B cell (primary cell): ENCODE measurements at regions not wholly inside any gene's neighbourhood (a gene's known extent, or its start where the extent isn't known, plus 50 kb on each side); places are given as distances from the start of the nearest gene placed in this dataset.

Experiments
- ATAC-seq: fragments of 200-7000 bp; cut with Tn5 transposase; one replicate; pipeline ENCODE4 v1.10.0; 2021; ENCODE audit warnings: low read depth, mild to moderate bottlenecking, moderate number of reproducible peaks, moderate library complexity
- CTCF ChIA-PET: fragments of 350-600 bp; sonication (Branson Sonifier 250); formaldehyde crosslinking; loops from one replicate; lab custom pipeline; 2021; ENCODE audit warnings: antibody characterized with exemption, inconsistent platforms; lab: Charles Lee
- POLR2A ChIA-PET: fragments of 350-600 bp; sonication (Branson Sonifier 250); formaldehyde crosslinking; loops from one replicate; lab custom pipeline; 2021; ENCODE audit warnings: antibody characterized with exemption; lab: Charles Lee
- DNase-seq: peaks from one replicate; pipeline ENCODE4 v3.0.0; 2013
- H2AFZ ChIP-seq: 2 replicates; pipeline ENCODE4 v1.6.1; 2012; ENCODE audit warnings: mild to moderate bottlenecking, low read depth, low read length; ENCODE audit not compliant: insufficient read depth, poor library complexity, severe bottlenecking
- H3K27ac ChIP-seq, 2 donors: 1 replicate in 1 of 2; 2 replicates in 1 of 2; pipeline ENCODE4 v1.5.1; 2012 to 2013; ENCODE audit warnings: low read length in 2 of 2, mild to moderate bottlenecking in 2 of 2, moderate library complexity in 1 of 2
- H3K27me3 ChIP-seq, 4 experiments: fragments of 200-600 bp in 1 of 4; sonication (generic) in 1 of 4; replicated peaks in 1 of 4; 1 replicate in 2 of 4; 2 replicates in 2 of 4; pipeline versions ENCODE4 v1.6.1 to v1.7.0; 2013 to 2016; ENCODE audit warnings: low read length in 3 of 4, mild to moderate bottlenecking in 2 of 4, mixed read lengths in 1 of 4, moderate library complexity in 1 of 4; ENCODE audit not compliant: insufficient read depth in 4 of 4, control insufficient read depth in 3 of 4; ENCODE audit errors: control extremely low read depth in 1 of 4
- H3K36me3 ChIP-seq, 2 experiments: replicated peaks in 1 of 2; 1 replicate in 1 of 2; 2 replicates in 1 of 2; pipeline versions ENCODE4 v1.6.1 to v1.7.1; 2013; ENCODE audit warnings: low read length in 1 of 2; ENCODE audit not compliant: insufficient read depth in 2 of 2, control insufficient read depth in 1 of 2; ENCODE audit errors: control extremely low read depth in 1 of 2, extremely low read depth in 1 of 2
- H3K4me1 ChIP-seq, 2 donors: fragments of 200-600 bp in 1 of 2; sonication (generic) in 1 of 2; 1 replicate in 1 of 2; 2 replicates in 1 of 2; pipeline versions ENCODE4 v1.5.1 to v1.6.1; 2013 to 2017; ENCODE audit warnings: low read length in 2 of 2; ENCODE audit not compliant: control insufficient read depth in 2 of 2, insufficient read depth in 2 of 2
- H3K4me2 ChIP-seq: replicated peaks from 2 replicates; pipeline ENCODE3; 2012; ENCODE audit warnings: mild to moderate bottlenecking, low read depth, low read length; ENCODE audit not compliant: poor library complexity, severe bottlenecking
- H3K4me3 ChIP-seq, 5 experiments: fragments of 200-600 bp in 1 of 5; sonication (generic) in 1 of 5; 1 replicate in 3 of 5; 2 replicates in 2 of 5; pipeline versions ENCODE4 v1.5.1 to v1.7.0; 2011 to 2016; ENCODE audit warnings: low read length in 4 of 5, mild to moderate bottlenecking in 4 of 5, low read depth in 2 of 5, control low read depth in 1 of 5, moderate library complexity in 1 of 5; ENCODE audit not compliant: insufficient read depth in 1 of 5; ENCODE audit errors: control extremely low read depth in 1 of 5, extremely low read depth in 1 of 5
- H3K79me2 ChIP-seq: fragments of 200-600 bp; sonication (generic); one replicate; pipeline ENCODE4 v1.6.0; 2016; ENCODE audit warnings: low read length; ENCODE audit not compliant: control insufficient read depth, insufficient read depth
- H3K9ac ChIP-seq: fragments of 200-600 bp; sonication (generic); 2 replicates; pipeline ENCODE4 v1.6.1; 2017; ENCODE audit warnings: mild to moderate bottlenecking, low read length, moderate library complexity
- H3K9me3 ChIP-seq, 3 donors: one replicate each; pipeline versions ENCODE4 v1.6.1 to v1.7.1; 2013; ENCODE audit warnings: low read length in 2 of 3; ENCODE audit not compliant: control insufficient read depth in 2 of 3, insufficient read depth in 1 of 3; ENCODE audit errors: control extremely low read depth in 1 of 3
- H4K20me1 ChIP-seq: 2 replicates; pipeline ENCODE4 v1.6.0; 2012; ENCODE audit warnings: mild to moderate bottlenecking, low read length; ENCODE audit not compliant: insufficient read depth, control insufficient read depth, poor library complexity, severe bottlenecking
- H3K27ac Mint-ChIP-seq: one replicate; pipeline ENCODE4 v1.8.0; 2021; ENCODE audit warnings: mixed read lengths
- H3K27me3 Mint-ChIP-seq: one replicate; pipeline ENCODE4 v1.8.0; 2021; ENCODE audit warnings: mixed read lengths
- H3K4me1 Mint-ChIP-seq: one replicate; pipeline ENCODE4 v1.8.0; 2021; ENCODE audit warnings: mixed read lengths
- H3K4me3 Mint-ChIP-seq: one replicate; pipeline ENCODE4 v1.8.0; 2021; ENCODE audit warnings: mixed read lengths
- H3K9me3 Mint-ChIP-seq: one replicate; pipeline ENCODE4 v1.8.0; 2022; ENCODE audit warnings: mixed read lengths; ENCODE audit not compliant: insufficient read depth
- CTCF ChIP-seq: fragments of 200-600 bp; IDR thresholded peaks from one replicate; pipeline ENCODE4 v1.8.0; 2022; ENCODE audit warnings: antibody characterized with exemption, mild to moderate bottlenecking
- EZH2 ChIP-seq: IDR thresholded peaks from 2 replicates; pipeline ENCODE4 v1.6.1; 2012; ENCODE audit warnings: borderline replicate concordance, low read depth, mild to moderate bottlenecking, moderate library complexity, low read length; ENCODE audit not compliant: insufficient read depth, poor library complexity, severe bottlenecking
- WGBS: methylation state at CpG from one replicate; pipeline ENCODE4 v1.1.5; 2013; ENCODE audit warnings: missing lambda C conversion rate; ENCODE audit not compliant: insufficient coverage; 5-methylcytosine and 5-hydroxymethylcytosine counted together
- intact Hi-C: fragments of 100-400 bp; cut with micrococcal nuclease; formaldehyde crosslinking; loops from one replicate; pipeline ENCODE4 v1.10.0; 2022

- H3K4me1 Mint-ChIP-seq = no peaks in the 10 kb centered on the region
- H2AFZ ChIP-seq = no peak overlapping the region
- no peaks in the 10 kb centered on the region for H3K27me3 ChIP-seq
Observed at GRCh38 chr2:41020358-41020757, 568.5 kb upstream of the SLC8A1 start.

GRCh38 chr2:41024816-41025215 lies 572.9 kb upstream of the SLC8A1 start:
- WGBS = 100% methylated on average over 3 of the region's 3 CpGs
- Histone ChIP-seq H3K27me3 (no peaks in the 10 kb centered on the region), H2AFZ (no peak overlapping the region), H3K4me2 (no peak overlapping the region), H3K9ac (no peak overlapping the region), H3K4me1 (no peaks in the 10 kb centered on the region), H3K79me2 (no peaks in the 10 kb centered on the region), H4K20me1 (no peaks in the 10 kb centered on the region), H3K27ac (no peak overlapping the region), H3K4me3 (no peak overlapping the region), H3K9me3 (no peaks in the 10 kb centered on the region), H3K36me3 (no peaks in the 10 kb centered on the region)
- no peaks in the 10 kb centered on the region for H3K9me3 Mint-ChIP-seq
- no peak for TF ChIP-seq CTCF
- TF ChIP-seq EZH2 = no peak
- DNase-seq (no peak), ATAC-seq (no peak)
- CTCF ChIA-PET = no interaction called here
- intact Hi-C loops = no loop called here
- H3K27me3 Mint-ChIP-seq = no peaks in the 10 kb centered on the region
- no peaks in the 10 kb centered on the region for H3K4me1 Mint-ChIP-seq
- no peak overlapping the region for H3K27ac Mint-ChIP-seq
- H3K4me3 Mint-ChIP-seq = no peak overlapping the region
- POLR2A ChIA-PET = no interaction called here

More at GRCh38 chr2:41020358-41020757, 568.5 kb upstream of the SLC8A1 start:
- no peak overlapping the region for H3K27ac Mint-ChIP-seq
- Histone ChIP-seq H3K27ac (no peak overlapping the region), H3K4me1 (no peaks in the 10 kb centered on the region), H3K79me2 (no peaks in the 10 kb centered on the region), H3K9me3 (no peaks in the 10 kb centered on the region), H3K4me2 (no peak overlapping the region), H3K36me3 (no peaks in the 10 kb centered on the region), H3K4me3 (no peak overlapping the region), H4K20me1 (no peaks in the 10 kb centered on the region), H3K9ac (no peak overlapping the region)
- TF ChIP-seq CTCF (no peak), EZH2 (no peak)
- peaks cover 3% of the 10 kb centered on the region for H3K9me3 Mint-ChIP-seq
- DNase-seq (no peak), ATAC-seq (no peak)
- ChIA-PET CTCF (no interaction called here), POLR2A (no interaction called here)
- no CpG with 5 or more reads among the region's 1 CpG for WGBS
- no peak overlapping the region for H3K4me3 Mint-ChIP-seq
- H3K27me3 Mint-ChIP-seq = no peaks in the 10 kb centered on the region
- intact Hi-C loops = no loop called here
